MCF 10A (cell line): ENCODE measurements at regions not wholly inside any gene's neighbourhood (a gene's known extent, or its start where the extent isn't known, plus 50 kb on each side); places are given as distances from the start of the nearest gene placed in this dataset.

Source experiments
- BruUV-seq: library from RNA; stranded (reverse); fragments of 400-500 nt; replicated peaks from 2 replicates; lab custom pipeline; 2021; lab: Mats Ljungman, UMichigan
- CTCF ChIA-PET: fragments of 300-600 bp; sonication (Branson Sonifier 250); formaldehyde crosslinking; extraction: SDS; loops from one replicate; lab custom pipeline; 2021; ENCODE audit warnings: antibody characterized with exemption, inconsistent platforms; lab: Yijun Ruan, JAX
- POLR2A ChIA-PET: fragments of 300-600, 350-650 bp; sonication (Branson Sonifier 250); formaldehyde crosslinking; extraction: SDS; loops from one replicate; lab custom pipeline; 2020; ENCODE audit warnings: antibody characterized with exemption, inconsistent platforms; lab: Yijun Ruan, JAX
- DNase-seq: peaks from one replicate; pipeline ENCODE4 v3.0.0-alpha.2; 2018; ENCODE audit not compliant: unreplicated experiment
- H3K27ac Mint-ChIP-seq: one replicate; pipeline ENCODE4 v1.8.0; 2022; ENCODE audit warnings: mild to moderate bottlenecking, low read depth, mixed read lengths; ENCODE audit not compliant: unreplicated experiment
- H3K27me3 Mint-ChIP-seq: one replicate; pipeline ENCODE4 v1.8.0; 2022; ENCODE audit warnings: mixed read lengths; ENCODE audit not compliant: insufficient read depth, unreplicated experiment
- H3K36me3 Mint-ChIP-seq: one replicate; pipeline ENCODE4 v1.8.0; 2022; ENCODE audit warnings: mild to moderate bottlenecking, moderate library complexity, mixed read lengths; ENCODE audit not compliant: insufficient read depth, unreplicated experiment
- H3K4me1 Mint-ChIP-seq: one replicate; pipeline ENCODE4 v1.8.0; 2022; ENCODE audit warnings: mixed read lengths; ENCODE audit not compliant: insufficient read depth, unreplicated experiment
- H3K4me3 Mint-ChIP-seq: one replicate; pipeline ENCODE4 v1.8.0; 2022; ENCODE audit warnings: mild to moderate bottlenecking, moderate library complexity, mixed read lengths; ENCODE audit not compliant: unreplicated experiment
- H3K9me3 Mint-ChIP-seq: one replicate; pipeline ENCODE4 v1.8.0; 2022; ENCODE audit warnings: mixed read lengths; ENCODE audit not compliant: unreplicated experiment
- CTCF ChIP-seq: fragments of 200-600 bp; IDR thresholded peaks from one replicate; pipeline ENCODE4 v1.8.0; 2022; ENCODE audit warnings: antibody characterized with exemption, mild to moderate bottlenecking; ENCODE audit not compliant: unreplicated experiment
- intact Hi-C: fragments of 100-400 bp; cut with micrococcal nuclease; formaldehyde crosslinking; loops from 2 replicates; pipeline ENCODE4 v1.14.1; 2022

GRCh38 chr2:47652061-47652690 is 81.4 kb upstream of the KCNK12 start:
- BruUV-seq = no TSS peak
- intact Hi-C loops = no loop called here
- POLR2A ChIA-PET = interaction anchor here (0.6 kb wide), 1 partner anchor 12 kb away, joined by 3 read pairs; no protein-coding TSS in a partner anchor

GRCh38 chr2:47651296-47651695 is 80.5 kb upstream of the KCNK12 start:
- no peak overlapping the region for H3K4me3 Mint-ChIP-seq
- DNase-seq = no peak
- H3K9me3 Mint-ChIP-seq = no peaks in the 10 kb centered on the region
- no peak for TF ChIP-seq CTCF
- no peak overlapping the region for H3K27ac Mint-ChIP-seq
- no peaks in the 10 kb centered on the region for H3K36me3 Mint-ChIP-seq
- no peaks in the 10 kb centered on the region for H3K27me3 Mint-ChIP-seq
- H3K4me1 Mint-ChIP-seq = peaks cover 5% of the 10 kb centered on the region
- intact Hi-C loops = no loop called here
- ChIA-PET POLR2A (no interaction called here), CTCF (no interaction called here)
- no TSS peak for BruUV-seq

More at GRCh38 chr2:47652061-47652690, 81.4 kb upstream of the KCNK12 start:
- H3K36me3 Mint-ChIP-seq = no peaks in the 10 kb centered on the region
- H3K27ac Mint-ChIP-seq = no peak overlapping the region
- H3K4me3 Mint-ChIP-seq = no peak overlapping the region
- peaks cover 5% of the 10 kb centered on the region for H3K4me1 Mint-ChIP-seq
- no peaks in the 10 kb centered on the region for H3K27me3 Mint-ChIP-seq
- TF ChIP-seq CTCF = no peak
- CTCF ChIA-PET = no interaction called here
- no peaks in the 10 kb centered on the region for H3K9me3 Mint-ChIP-seq
- no peak for DNase-seq

- DNase-seq = no peak
- no peaks in the 10 kb centered on the region for H3K9me3 Mint-ChIP-seq
- POLR2A ChIA-PET = no interaction called here
- H3K4me1 Mint-ChIP-seq = peaks cover 5% of the 10 kb centered on the region
- intact Hi-C loops = no loop called here
- no peak for TF ChIP-seq CTCF
- no peak overlapping the region for H3K4me3 Mint-ChIP-seq
- H3K27ac Mint-ChIP-seq = no peak overlapping the region
- CTCF ChIA-PET = interaction anchor here (0.5 kb wide), 1 partner anchor 9 kb away, joined by 4 read pairs; no protein-coding TSS in a partner anchor
- no peaks in the 10 kb centered on the region for H3K36me3 Mint-ChIP-seq
- H3K27me3 Mint-ChIP-seq = no peaks in the 10 kb centered on the region
- BruUV-seq = no TSS peak
These were observed 79.3 kb upstream of the KCNK12 start for GRCh38 chr2:47650001-47650535.

- DNase-seq = no peak
- POLR2A ChIA-PET = no interaction called here
- CTCF ChIA-PET = no interaction called here
- intact Hi-C loops = no loop called here
- Mint-ChIP-seq H3K9me3 (no peaks in the 10 kb centered on the region), H3K4me3 (no peak overlapping the region), H3K36me3 (no peaks in the 10 kb centered on the region), H3K27me3 (no peaks in the 10 kb centered on the region), H3K4me1 (no peaks in the 10 kb centered on the region), H3K27ac (no peak overlapping the region)
- BruUV-seq = no TSS peak
- TF ChIP-seq CTCF = no peak
These were observed 74.5 kb upstream of the KCNK12 start for GRCh38 chr2:47645246-47645645.
